Stimulated activated CD4-positive, alpha-beta T cell treated with anti-CD3 and anti-CD28 coated beads, TNF-alpha, amount 100 ng/mL, for 24 hours (primary cell): ENCODE measurements at regions not wholly inside any gene's neighbourhood (a gene's known extent, or its start where the extent isn't known, plus 50 kb on each side); places are given as distances from the start of the nearest gene placed in this dataset.
"Not testable (repeated sequence)": the region's sequence is repeated elsewhere in the genome, so short reads cannot be mapped to it uniquely, and the experiment has no call there.

Experiments
- DNase-seq, 3 experiments: peaks; one replicate each; pipeline ENCODE4 v3.0.0-alpha.2; 2020; ENCODE audit warnings: low read depth in 3 of 3

- no peak for DNase-seq
These were observed 412.0 kb upstream of the MAF start for GRCh38 chr16:80012586-80012985.

- no peak for DNase-seq
These were observed 409.6 kb upstream of the MAF start for GRCh38 chr16:80009971-80010659.

GRCh38 chr16:80008857-80009256 lies 408.3 kb upstream of the MAF start:
- no peak for DNase-seq

- no peak for DNase-seq
These were observed 406.7 kb upstream of the MAF start for GRCh38 chr16:80007231-80007630.

- no peak for DNase-seq
These were observed 406.0 kb upstream of the MAF start for GRCh38 chr16:80006241-80007215.

GRCh38 chr16:80004113-80004512 lies 403.6 kb upstream of the MAF start:
- no peak for DNase-seq

GRCh38 chr16:80002261-80002660 lies 401.7 kb upstream of the MAF start:
- no peak for DNase-seq

GRCh38 chr16:79998143-79998542 lies 397.6 kb upstream of the MAF start:
- no peak for DNase-seq

GRCh38 chr16:79997257-79997656 lies 396.7 kb upstream of the MAF start:
- DNase-seq, result peak in 1 of 3 experiments; percentile 2

- no peak for DNase-seq
These were observed 395.8 kb upstream of the MAF start for GRCh38 chr16:79996321-79996720.

GRCh38 chr16:79995315-79995714 lies 394.8 kb upstream of the MAF start:
- DNase-seq, result no peak

- no peak for DNase-seq
These were observed 393.9 kb upstream of the MAF start for GRCh38 chr16:79994418-79994817.

GRCh38 chr16:79993629-79994209 lies 393.2 kb upstream of the MAF start:
- no peak for DNase-seq

GRCh38 chr16:79991969-79992368 lies 391.4 kb upstream of the MAF start:
- DNase-seq, result no peak

GRCh38 chr16:79988721-79989220 lies 388.2 kb upstream of the MAF start:
- no peak for DNase-seq

GRCh38 chr16:79988089-79988488 lies 387.6 kb upstream of the MAF start:
- DNase-seq, result no peak

GRCh38 chr16:79986352-79986751 lies 385.8 kb upstream of the MAF start:
- DNase-seq, result no peak

- DNase-seq, result no peak
These were observed 385.1 kb upstream of the MAF start for GRCh38 chr16:79985606-79986005.

- DNase-seq, result not testable (repeated sequence)
These were observed 383.6 kb upstream of the MAF start for GRCh38 chr16:79984149-79984548.

- DNase-seq, result no peak
These were observed 382.3 kb upstream of the MAF start for GRCh38 chr16:79982862-79983261.

GRCh38 chr16:79982361-79982760 lies 381.8 kb upstream of the MAF start:
- no peak for DNase-seq

GRCh38 chr16:79981814-79982213 lies 381.3 kb upstream of the MAF start:
- no peak for DNase-seq
